ENCODE measurements at regions not wholly inside any gene's neighbourhood (a gene's known extent, or its start where the extent isn't known, plus 50 kb on each side); places are given as distances from the start of the nearest gene placed in this dataset.

DNA sequence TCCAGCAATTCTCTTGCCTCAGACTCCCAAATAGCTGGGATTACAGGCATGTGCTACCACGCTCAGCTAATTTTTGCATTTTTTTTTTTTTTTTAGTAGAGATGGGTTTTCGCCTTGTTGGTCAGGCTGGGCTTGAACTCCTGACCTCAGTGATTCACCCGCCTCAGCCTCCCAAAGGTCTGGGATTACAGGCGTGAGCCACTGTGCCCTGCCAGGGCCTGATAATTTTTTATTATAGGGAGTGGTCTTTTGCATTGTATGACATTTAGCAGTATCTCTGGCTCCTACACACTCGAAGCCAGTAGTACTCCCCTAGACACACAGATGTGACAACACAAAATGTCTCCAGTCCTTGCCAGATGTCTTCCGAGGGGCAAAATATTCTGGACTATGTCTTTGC lies 124.0 kb downstream of the DKK1 start:
- Histone ChIP-seq H3K36me3 (no peaks in the 10 kb centered on the region), H3K4me3 (no peak overlapping the region), H3K9me3 (no peaks in the 10 kb centered on the region), H3K27ac (no peak overlapping the region), H3K4me1 (peaks cover 16% of the 10 kb centered on the region), H3K27me3 (no peaks in the 10 kb centered on the region)
- intact Hi-C loops (cut with DNase I), result no loop called here
- DNase-seq (ENCODE audit: extremely low spot score in 2 of 2), result no peak
- no peak for TF ChIP-seq POLR2AphosphoS5 (IDR thresholded peaks at IDR 0.05; ENCODE audit: insufficient read depth in 1 of 2, low read depth in 1 of 2)
- no peak for TF ChIP-seq POLR2A (IDR thresholded peaks at IDR 0.05)
- TF ChIP-seq, protein P1, sequence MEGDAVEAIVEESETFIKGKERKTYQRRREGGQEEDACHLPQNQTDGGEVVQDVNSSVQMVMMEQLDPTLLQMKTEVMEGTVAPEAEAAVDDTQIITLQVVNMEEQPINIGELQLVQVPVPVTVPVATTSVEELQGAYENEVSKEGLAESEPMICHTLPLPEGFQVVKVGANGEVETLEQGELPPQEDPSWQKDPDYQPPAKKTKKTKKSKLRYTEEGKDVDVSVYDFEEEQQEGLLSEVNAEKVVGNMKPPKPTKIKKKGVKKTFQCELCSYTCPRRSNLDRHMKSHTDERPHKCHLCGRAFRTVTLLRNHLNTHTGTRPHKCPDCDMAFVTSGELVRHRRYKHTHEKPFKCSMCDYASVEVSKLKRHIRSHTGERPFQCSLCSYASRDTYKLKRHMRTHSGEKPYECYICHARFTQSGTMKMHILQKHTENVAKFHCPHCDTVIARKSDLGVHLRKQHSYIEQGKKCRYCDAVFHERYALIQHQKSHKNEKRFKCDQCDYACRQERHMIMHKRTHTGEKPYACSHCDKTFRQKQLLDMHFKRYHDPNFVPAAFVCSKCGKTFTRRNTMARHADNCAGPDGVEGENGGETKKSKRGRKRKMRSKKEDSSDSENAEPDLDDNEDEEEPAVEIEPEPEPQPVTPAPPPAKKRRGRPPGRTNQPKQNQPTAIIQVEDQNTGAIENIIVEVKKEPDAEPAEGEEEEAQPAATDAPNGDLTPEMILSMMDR (IDR thresholded peaks at IDR 0.05), result no peak

DNA sequence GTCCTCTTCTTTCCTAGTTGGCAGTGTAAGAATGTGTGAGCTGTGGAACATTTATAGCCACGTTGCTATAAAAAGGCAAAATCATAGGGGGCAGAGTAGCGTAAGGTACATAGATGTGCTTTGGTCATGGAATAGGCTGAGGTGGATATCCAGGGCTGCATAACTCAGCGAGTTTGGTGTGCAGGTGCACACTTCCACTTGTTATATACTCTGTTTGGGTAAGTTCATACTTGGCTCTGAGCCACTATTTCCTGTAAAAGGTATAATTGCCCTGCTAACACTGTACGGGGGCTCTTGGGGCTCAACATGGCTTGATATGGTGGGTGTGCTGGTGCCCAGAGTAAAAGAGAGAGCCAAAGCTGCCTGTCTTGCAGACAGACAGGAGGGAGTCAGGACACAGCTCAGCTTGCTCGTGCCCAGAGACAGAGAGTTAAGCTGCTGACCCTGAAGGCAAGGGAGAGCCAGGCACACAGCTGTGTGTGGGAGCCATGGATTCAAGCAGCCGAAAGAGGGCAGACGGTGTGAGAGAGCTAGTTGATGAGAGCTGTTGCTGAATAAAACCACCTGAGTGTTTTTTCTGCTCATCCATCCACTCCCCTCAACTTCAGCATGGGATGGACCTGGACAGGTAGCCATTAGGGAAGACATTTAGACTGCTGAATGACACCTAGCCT lies 126.7 kb downstream of the DKK1 start:
- H3K27me3 ChIP-seq, result no peaks in the 10 kb centered on the region
- no peak for TF ChIP-seq POLR2A (IDR thresholded peaks at IDR 0.05)
- TF ChIP-seq, protein P1 (IDR thresholded peaks at IDR 0.05), result no peak
- no peak for TF ChIP-seq POLR2AphosphoS5 (IDR thresholded peaks at IDR 0.05; ENCODE audit: insufficient read depth in 1 of 2, low read depth in 1 of 2)
- H3K9me3 ChIP-seq, result no peaks in the 10 kb centered on the region
- DNase-seq (ENCODE audit: extremely low spot score in 2 of 2), result no peak
- H3K27ac ChIP-seq, result no peak overlapping the region
- intact Hi-C loops (cut with DNase I), result no loop called here
- H3K4me1 ChIP-seq, result peaks cover 20% of the 10 kb centered on the region
- no peak overlapping the region for H3K4me3 ChIP-seq
- no peaks in the 10 kb centered on the region for H3K36me3 ChIP-seq

GRCh38 chr10:52442576-52442975 lies 128.5 kb downstream of the DKK1 start:
- DNase-seq (ENCODE audit: extremely low spot score in 2 of 2), result no peak
- Histone ChIP-seq H3K27ac (peak overlapping the region; percentile 55), H3K4me1 (peaks cover 20% of the 10 kb centered on the region), H3K27me3 (no peaks in the 10 kb centered on the region), H3K36me3 (no peaks in the 10 kb centered on the region), H3K9me3 (no peaks in the 10 kb centered on the region), H3K4me3 (no peak overlapping the region)
- intact Hi-C loops (cut with DNase I), result no loop called here
- TF ChIP-seq, protein P1 (IDR thresholded peaks at IDR 0.05), result no peak
- TF ChIP-seq POLR2A (IDR thresholded peaks at IDR 0.05) (no peak), POLR2AphosphoS5 (IDR thresholded peaks at IDR 0.05; ENCODE audit: insufficient read depth in 1 of 2, low read depth in 1 of 2) (no peak)

- Histone ChIP-seq H3K4me1 (peaks cover 13% of the 10 kb centered on the region), H3K36me3 (no peaks in the 10 kb centered on the region), H3K4me3 (no peak overlapping the region), H3K27ac (peak overlapping the region; percentile 55), H3K9me3 (no peaks in the 10 kb centered on the region), H3K27me3 (no peaks in the 10 kb centered on the region)
- peak in 1 of 2 donors; percentile 82 for TF ChIP-seq POLR2AphosphoS5 (IDR thresholded peaks at IDR 0.05; ENCODE audit: insufficient read depth in 1 of 2, low read depth in 1 of 2)
- TF ChIP-seq, protein P1 (IDR thresholded peaks at IDR 0.05), result no peak
- no peak for TF ChIP-seq POLR2A (IDR thresholded peaks at IDR 0.05)
- no peak for DNase-seq (ENCODE audit: extremely low spot score in 2 of 2)
- intact Hi-C loops (cut with DNase I), result no loop called here
These were observed 129.6 kb downstream of the DKK1 start for GRCh38 chr10:52443419-52444388.

Measured in vagina (tissue), 2 donors.